AG10803 (cell line): ENCODE measurements at regions not wholly inside any gene's neighbourhood (a gene's known extent, or its start where the extent isn't known, plus 50 kb on each side); places are given as distances from the start of the nearest gene placed in this dataset.

ENCODE experiments used
- DNase-seq: peaks from one replicate; pipeline ENCODE4 v3.0.0; 2010; ENCODE audit warnings: low read depth
- H3K4me3 ChIP-seq: 2 replicates; pipeline ENCODE4 v1.5.1; 2011; ENCODE audit warnings: mild to moderate bottlenecking, low read length, control low read depth
- TF ChIP-seq, protein P1 (sequence below): conservative IDR thresholded peaks from 2 replicates; pipeline ENCODE4 v1.5.1; 2011; ENCODE audit warnings: mild to moderate bottlenecking, low read length, control low read depth, inconsistent platforms

DNA sequence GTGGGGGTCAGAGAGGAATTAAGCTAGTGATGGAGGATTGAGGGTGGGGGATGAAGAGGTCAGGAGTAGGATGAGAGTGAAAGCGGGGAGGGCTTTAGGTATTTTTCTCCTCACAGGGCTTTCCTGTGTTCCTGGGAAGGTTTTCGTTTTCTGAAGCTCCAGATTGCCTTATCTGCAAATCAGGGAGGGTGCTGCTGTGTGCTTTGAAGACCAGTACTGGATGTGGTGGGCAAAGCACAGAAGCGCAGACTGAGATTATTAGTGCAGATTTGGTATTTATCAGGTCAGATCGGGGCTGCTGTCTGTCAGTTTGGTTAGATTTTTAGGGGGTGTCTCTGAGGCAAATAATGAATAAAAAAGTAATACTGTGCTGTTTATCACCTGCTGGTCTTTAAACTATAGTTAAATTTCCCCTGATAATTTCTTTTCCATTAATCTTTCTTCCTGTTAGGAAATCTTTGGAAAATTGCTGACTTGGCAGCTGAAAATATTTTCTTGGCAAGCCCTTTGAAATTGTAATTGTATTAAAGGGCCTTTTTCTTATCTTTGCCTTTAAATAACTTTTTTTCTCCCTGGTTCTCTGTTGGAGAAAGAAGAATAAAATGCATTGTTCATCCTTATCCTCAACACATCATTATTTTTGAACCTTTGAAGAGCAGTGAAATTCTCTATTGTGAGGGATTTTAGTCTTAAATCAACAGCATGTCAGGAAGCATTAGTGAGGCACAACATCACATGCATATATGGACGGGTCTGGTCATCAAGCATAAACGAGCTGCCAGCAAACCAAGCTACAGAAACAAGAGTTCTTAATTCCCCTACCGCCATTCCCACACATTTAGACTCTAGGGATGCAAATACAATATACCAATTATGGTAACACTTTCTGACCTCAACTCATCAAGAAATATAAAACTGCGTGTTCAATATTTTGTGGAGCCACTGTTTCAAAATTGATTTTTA lies 139.6 kb downstream of the S1PR1 start:
- no peak for DNase-seq
- H3K4me3 ChIP-seq, result no peak overlapping the region
- TF ChIP-seq, protein P1, sequence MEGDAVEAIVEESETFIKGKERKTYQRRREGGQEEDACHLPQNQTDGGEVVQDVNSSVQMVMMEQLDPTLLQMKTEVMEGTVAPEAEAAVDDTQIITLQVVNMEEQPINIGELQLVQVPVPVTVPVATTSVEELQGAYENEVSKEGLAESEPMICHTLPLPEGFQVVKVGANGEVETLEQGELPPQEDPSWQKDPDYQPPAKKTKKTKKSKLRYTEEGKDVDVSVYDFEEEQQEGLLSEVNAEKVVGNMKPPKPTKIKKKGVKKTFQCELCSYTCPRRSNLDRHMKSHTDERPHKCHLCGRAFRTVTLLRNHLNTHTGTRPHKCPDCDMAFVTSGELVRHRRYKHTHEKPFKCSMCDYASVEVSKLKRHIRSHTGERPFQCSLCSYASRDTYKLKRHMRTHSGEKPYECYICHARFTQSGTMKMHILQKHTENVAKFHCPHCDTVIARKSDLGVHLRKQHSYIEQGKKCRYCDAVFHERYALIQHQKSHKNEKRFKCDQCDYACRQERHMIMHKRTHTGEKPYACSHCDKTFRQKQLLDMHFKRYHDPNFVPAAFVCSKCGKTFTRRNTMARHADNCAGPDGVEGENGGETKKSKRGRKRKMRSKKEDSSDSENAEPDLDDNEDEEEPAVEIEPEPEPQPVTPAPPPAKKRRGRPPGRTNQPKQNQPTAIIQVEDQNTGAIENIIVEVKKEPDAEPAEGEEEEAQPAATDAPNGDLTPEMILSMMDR, result no peak

DNA sequence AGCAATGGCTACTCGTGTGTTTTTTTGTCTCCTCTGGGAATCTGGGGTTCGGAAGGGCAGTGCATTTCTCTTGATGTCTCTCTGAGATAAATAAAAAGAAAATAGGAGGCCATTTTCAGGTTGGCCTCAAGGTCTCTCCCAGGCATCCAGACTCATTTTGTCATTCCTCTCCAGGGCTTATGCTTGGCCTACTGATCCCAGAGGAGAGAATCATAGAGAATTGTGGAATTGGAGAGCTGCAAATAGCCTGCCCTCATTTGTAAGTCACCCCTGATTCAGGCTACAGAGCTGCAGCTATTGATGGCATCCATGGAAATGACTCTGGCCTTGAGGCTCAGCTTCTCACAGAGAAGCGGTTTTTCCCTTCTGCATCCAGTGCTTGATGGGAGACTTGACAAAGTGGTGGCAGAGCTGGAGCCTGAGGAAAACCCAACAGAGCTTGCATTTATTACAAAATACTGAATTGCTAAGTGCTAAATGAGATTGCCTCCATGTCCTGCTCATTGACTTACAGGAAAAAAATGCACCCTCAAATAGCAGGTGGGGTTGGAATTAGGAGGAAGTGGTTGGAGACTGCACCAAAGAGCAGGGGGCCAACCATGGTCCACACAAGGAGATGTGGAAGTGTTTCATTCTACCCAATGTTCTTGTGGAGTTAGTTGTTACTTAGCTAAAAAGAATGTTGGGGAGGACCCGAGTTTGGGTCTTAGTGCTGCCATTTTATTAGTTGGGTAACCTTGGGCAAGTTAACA lies 140.4 kb downstream of the S1PR1 start:
- TF ChIP-seq, protein P1, result no peak
- H3K4me3 ChIP-seq, result no peak overlapping the region
- DNase-seq, result no peak

DNA sequence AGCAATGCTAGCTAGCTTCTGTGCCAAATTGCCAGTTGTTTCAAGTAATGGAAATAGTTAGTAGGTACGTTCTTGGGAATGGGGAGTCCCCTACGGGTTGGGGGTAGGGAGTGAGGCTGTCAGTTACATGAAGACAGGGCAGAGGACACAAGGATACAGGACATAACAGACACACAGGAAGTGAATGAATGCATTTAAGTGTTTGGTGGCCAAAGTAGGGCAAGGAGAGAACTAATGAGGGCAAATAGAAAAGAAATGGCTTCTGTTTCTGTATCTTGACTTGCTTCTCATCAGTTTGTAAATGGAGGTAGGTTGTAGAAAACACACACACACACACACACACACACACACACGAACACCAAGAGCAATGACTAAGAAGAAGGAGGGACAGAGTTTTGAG lies 142.2 kb downstream of the S1PR1 start:
- no peak overlapping the region for H3K4me3 ChIP-seq
- no peak for DNase-seq
- TF ChIP-seq, protein P1, result no peak

DNA sequence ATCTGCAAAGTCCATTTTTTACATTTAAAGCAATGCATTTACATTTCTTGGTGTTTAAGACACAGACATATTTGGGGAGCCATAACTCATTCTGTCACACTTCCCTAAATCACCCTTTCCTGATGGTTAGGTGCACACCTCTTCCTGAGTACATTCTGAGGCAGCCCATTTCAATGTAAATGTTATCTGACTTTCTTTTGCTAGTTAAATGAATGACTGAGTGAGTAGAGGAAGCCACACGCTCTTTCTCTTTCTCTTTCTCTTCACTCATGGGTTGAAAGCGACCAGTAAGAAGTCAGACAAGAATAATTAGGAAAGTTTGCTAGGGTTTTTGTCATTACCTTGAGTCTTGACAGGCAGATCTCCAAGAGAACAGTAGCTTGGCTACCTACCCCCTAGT lies 143.1 kb downstream of the S1PR1 start:
- no peak overlapping the region for H3K4me3 ChIP-seq
- TF ChIP-seq, protein P1, result no peak
- DNase-seq, result no peak

DNA sequence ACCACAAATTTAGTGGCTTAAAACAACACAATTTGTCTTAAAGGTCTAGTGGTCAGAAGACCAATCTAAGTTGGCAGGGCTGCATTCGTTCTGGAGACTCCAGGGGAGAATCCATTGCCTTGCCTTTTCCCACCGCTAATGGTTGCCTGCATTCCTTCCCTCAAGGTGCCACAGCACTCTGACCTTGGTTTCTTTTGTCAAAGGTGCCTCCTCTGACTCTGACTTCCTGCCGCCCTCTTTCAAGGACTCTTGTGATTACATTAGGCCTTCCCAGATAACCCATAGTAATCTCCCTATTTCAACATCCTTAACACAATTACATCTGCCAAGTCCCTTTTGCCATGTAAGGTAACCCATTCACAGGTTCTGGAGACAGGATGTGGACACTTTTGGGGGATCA lies 145.3 kb downstream of the S1PR1 start:
- H3K4me3 ChIP-seq, result no peak overlapping the region
- DNase-seq, result no peak
- TF ChIP-seq, protein P1, result no peak

DNA sequence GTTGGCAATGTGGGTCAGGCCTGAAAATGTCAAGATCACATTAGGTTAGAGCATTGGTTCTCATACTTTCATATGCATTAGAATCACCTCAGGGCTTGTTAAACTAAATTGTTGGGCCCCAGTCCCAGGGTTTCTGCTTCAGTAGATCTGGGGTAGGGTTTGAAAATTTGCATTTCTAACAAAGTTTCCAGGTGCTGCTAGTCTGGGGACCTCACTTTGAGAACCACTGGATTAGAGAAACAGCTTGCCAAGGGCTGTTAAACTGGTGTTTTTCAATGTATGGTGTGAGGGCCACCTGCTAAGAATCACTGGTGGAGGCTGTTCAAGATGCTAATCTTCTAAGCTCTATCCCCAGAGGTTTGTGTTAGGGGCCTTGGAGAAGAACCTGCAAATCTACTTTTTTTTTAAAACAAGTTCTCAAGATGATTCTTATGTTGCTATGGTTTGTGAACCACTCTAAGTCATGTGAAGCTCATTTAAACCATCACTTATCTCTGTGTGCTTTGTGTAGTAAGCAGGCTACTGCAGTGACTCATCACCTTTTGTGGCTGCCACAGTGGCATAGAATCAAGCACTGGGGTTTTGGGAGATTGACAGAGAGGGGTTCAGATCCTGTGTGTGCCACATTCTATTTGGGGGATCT lies 152.2 kb downstream of the S1PR1 start:
- TF ChIP-seq, protein P1, result no peak
- peak; percentile 9 for DNase-seq

More for the DNA sequence above, 152.2 kb downstream of the S1PR1 start:
- no peak overlapping the region for H3K4me3 ChIP-seq
